ENCODE measurements at regions not wholly inside any gene's neighbourhood (a gene's known extent, or its start where the extent isn't known, plus 50 kb on each side); places are given as distances from the start of the nearest gene placed in this dataset.

GRCh38 chr11:109586789-109587188 lies 164.8 kb downstream of the C11orf87 start:
- H3K4me3 ChIP-seq: no peak overlapping the region
- no peak overlapping the region for H3K9ac ChIP-seq (ENCODE audit: low read depth in 2 of 2, low read length in 2 of 2)
- H3K4me1 ChIP-seq: no peaks in the 10 kb centered on the region
- intact Hi-C loops (cut with DNase I): no loop called here
- no peaks in the 10 kb centered on the region for H3K27me3 ChIP-seq
- no peak for DNase-seq
- H3K9me3 ChIP-seq: no peaks in the 10 kb centered on the region
- H3K27ac ChIP-seq: no peak overlapping the region
- TF ChIP-seq CTCF (IDR thresholded peaks at IDR 0.05): no peak
- H3K36me3 ChIP-seq: no peaks in the 10 kb centered on the region

GRCh38 chr11:109590782-109591181 lies 168.8 kb downstream of the C11orf87 start:
- intact Hi-C loops (cut with DNase I): no loop called here
- no peak overlapping the region for H3K4me3 ChIP-seq
- DNase-seq: no peak
- no peak overlapping the region for H3K9ac ChIP-seq (ENCODE audit: low read depth in 2 of 2, low read length in 2 of 2)
- no peaks in the 10 kb centered on the region for H3K27me3 ChIP-seq
- no peaks in the 10 kb centered on the region for H3K4me1 ChIP-seq
- no peaks in the 10 kb centered on the region for H3K36me3 ChIP-seq
- no peaks in the 10 kb centered on the region for H3K9me3 ChIP-seq
- no peak for TF ChIP-seq CTCF (IDR thresholded peaks at IDR 0.05)
- no peak overlapping the region for H3K27ac ChIP-seq

GRCh38 chr11:109597336-109597735 lies 175.3 kb downstream of the C11orf87 start:
- Histone ChIP-seq H3K4me1 (no peaks in the 10 kb centered on the region), H3K27ac (no peak overlapping the region), H3K4me3 (no peak overlapping the region), H3K9ac (ENCODE audit: low read depth in 2 of 2, low read length in 2 of 2) (no peak overlapping the region), H3K36me3 (no peaks in the 10 kb centered on the region), H3K9me3 (no peaks in the 10 kb centered on the region), H3K27me3 (no peaks in the 10 kb centered on the region)
- TF ChIP-seq CTCF (IDR thresholded peaks at IDR 0.05): no peak
- intact Hi-C loops (cut with DNase I): no loop called here
- no peak for DNase-seq

- no peak overlapping the region for H3K27ac ChIP-seq
- no peak for TF ChIP-seq CTCF (IDR thresholded peaks at IDR 0.05)
- intact Hi-C loops (cut with DNase I): no loop called here
- no peaks in the 10 kb centered on the region for H3K9me3 ChIP-seq
- no peaks in the 10 kb centered on the region for H3K36me3 ChIP-seq
- no peaks in the 10 kb centered on the region for H3K27me3 ChIP-seq
- no peak overlapping the region for H3K4me3 ChIP-seq
- H3K9ac ChIP-seq (ENCODE audit: low read depth in 2 of 2, low read length in 2 of 2): no peak overlapping the region
- no peak for DNase-seq
- no peaks in the 10 kb centered on the region for H3K4me1 ChIP-seq
Measured at GRCh38 chr11:109604481-109605400, 182.8 kb downstream of the C11orf87 start.

GRCh38 chr11:109606256-109606655 lies 184.3 kb downstream of the C11orf87 start:
- intact Hi-C loops (cut with DNase I): no loop called here
- no peak overlapping the region for H3K4me3 ChIP-seq
- H3K9me3 ChIP-seq: no peaks in the 10 kb centered on the region
- H3K36me3 ChIP-seq: no peaks in the 10 kb centered on the region
- no peaks in the 10 kb centered on the region for H3K27me3 ChIP-seq
- no peak for DNase-seq
- H3K4me1 ChIP-seq: no peaks in the 10 kb centered on the region
- H3K27ac ChIP-seq: no peak overlapping the region
- no peak overlapping the region for H3K9ac ChIP-seq (ENCODE audit: low read depth in 2 of 2, low read length in 2 of 2)
- TF ChIP-seq CTCF (IDR thresholded peaks at IDR 0.05): no peak
